ENCODE measurements at regions not wholly inside any gene's neighbourhood (a gene's known extent, or its start where the extent isn't known, plus 50 kb on each side); places are given as distances from the start of the nearest gene placed in this dataset.

DNA sequence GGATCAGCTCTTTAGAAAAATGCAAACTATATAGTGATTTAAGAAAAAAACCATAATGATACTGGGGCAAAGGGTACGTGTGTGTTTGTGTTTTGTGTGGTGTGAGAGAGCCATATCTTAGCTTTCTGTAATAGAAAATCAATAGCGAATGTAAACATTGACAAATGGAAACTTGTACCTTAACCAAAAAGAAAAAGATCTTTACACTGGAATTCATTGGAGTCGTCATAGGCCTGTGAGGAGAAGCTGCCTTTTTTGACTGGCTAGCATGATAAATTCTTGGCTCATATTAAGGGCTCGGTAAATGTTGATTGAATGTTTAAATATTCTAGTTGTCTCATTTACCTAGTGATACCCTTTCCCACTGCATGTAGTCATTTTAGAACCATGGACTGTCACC lies 161.8 kb upstream of the ASCC3 start:
- TF ChIP-seq GATA2 (IDR thresholded peaks at IDR 0.05; ENCODE audit: low read depth, low read length) (no peak), GATA3 (IDR thresholded peaks at IDR 0.05; ENCODE audit: low read depth, low read length) (no peak)

Measured in SH-SY5Y (cell line).